K562 (cell line): ENCODE measurements at regions not wholly inside any gene's neighbourhood (a gene's known extent, or its start where the extent isn't known, plus 50 kb on each side); places are given as distances from the start of the nearest gene placed in this dataset.

Source experiments
- ARID2 ChIP-seq: fragments of 450-650 bp; IDR thresholded peaks from 2 replicates; pipeline ENCODE4 v1.6.1; 2017; ENCODE audit warnings: antibody characterized with exemption, mild to moderate bottlenecking
- ATF1 ChIP-seq, 2 experiments: fragments of 450-650 bp in 1 of 2; IDR thresholded peaks; 2 replicates each; pipeline ENCODE4 v1.6.1; 2016; ENCODE audit warnings: missing compliant biosample characterization in 1 of 2, missing genetic modification characterization in 1 of 2
- ATF6 ChIP-seq: sonication (generic); formaldehyde crosslinking; IDR thresholded peaks from 2 replicates; pipeline ENCODE4 v1.4.0; 2020; ENCODE audit warnings: mild to moderate bottlenecking, missing genetic modification reagents
- CREB1 ChIP-seq, 2 experiments: sonication (generic) in 1 of 2; formaldehyde crosslinking in 1 of 2; IDR thresholded peaks; 2 replicates each; pipeline versions ENCODE4 v1.6.1 to v1.8.0; 2012 to 2022; ENCODE audit warnings: inconsistent platforms in 1 of 2, mild to moderate bottlenecking in 1 of 2, missing genetic modification reagents in 1 of 2, moderate library complexity in 1 of 2
- KDM1A ChIP-seq, 2 experiments: fragments of 450-650 bp; IDR thresholded peaks; 2 replicates each; pipeline ENCODE4 v1.6.1; 2016; ENCODE audit warnings: mild to moderate bottlenecking in 2 of 2
- MAFK ChIP-seq: IDR thresholded peaks from 2 replicates; pipeline ENCODE4 v1.6.1; 2011; ENCODE audit warnings: low read length, improper control_type of control experiment
- PBX2 ChIP-seq, 2 experiments: IDR thresholded peaks in 1 of 2; conservative IDR thresholded peaks in 1 of 2; 2 replicates each; pipeline ENCODE4 v1.6.1; 2016; ENCODE audit warnings: low read depth in 2 of 2, mild to moderate bottlenecking in 1 of 2, missing compliant biosample characterization in 1 of 2, missing genetic modification characterization in 1 of 2, moderate library complexity in 1 of 2
- PHB ChIP-seq: fragments of 250-450 bp; sonication (Bioruptor Pico); IDR thresholded peaks from 2 replicates; pipeline ENCODE4 v1.5.0; 2021
- PKNOX1 ChIP-seq: fragments of 450-650 bp; IDR thresholded peaks from 2 replicates; pipeline ENCODE4 v1.6.1; 2016
- RCOR1 ChIP-seq, 2 experiments: IDR thresholded peaks; 2 replicates each; pipeline ENCODE4 v1.6.1; 2012; ENCODE audit warnings: low read depth in 2 of 2, low read length in 2 of 2, borderline replicate concordance in 1 of 2, improper control_type of control experiment in 1 of 2
- RFX5 ChIP-seq: IDR thresholded peaks from 2 replicates; pipeline ENCODE4 v1.6.1; 2011; ENCODE audit warnings: low read depth, mild to moderate bottlenecking, improper control_type of control experiment, low read length
- RFX7 ChIP-seq: fragments of 250-450 bp; sonication (Bioruptor Pico); IDR thresholded peaks from 2 replicates; pipeline ENCODE4 v1.5.1; 2021; ENCODE audit warnings: mild to moderate bottlenecking
- SIX5 ChIP-seq, 2 experiments: IDR thresholded peaks; 2 replicates each; pipeline ENCODE4 v1.6.1; 2011; ENCODE audit warnings: low read length in 2 of 2, borderline replicate concordance in 1 of 2, low read depth in 1 of 2, mild to moderate bottlenecking in 1 of 2, moderate library complexity in 1 of 2; ENCODE audit not compliant: insufficient read depth in 1 of 2
- TCF15 ChIP-seq: fragments of 250-450 bp; sonication (Bioruptor Pico); IDR thresholded peaks from 2 replicates; pipeline ENCODE4 v1.8.0; 2022; ENCODE audit warnings: moderate library complexity, mild to moderate bottlenecking, inconsistent platforms
- TRIM24 ChIP-seq, 2 experiments: fragments of 450-650 bp; IDR thresholded peaks; 2 replicates each; pipeline ENCODE4 v1.6.1; 2016
- USF2 ChIP-seq: sonication (generic); formaldehyde crosslinking; IDR thresholded peaks from 2 replicates; pipeline ENCODE4 v1.5.0; 2020; ENCODE audit warnings: missing genetic modification reagents
- ZC3H8 ChIP-seq: fragments of 450-650 bp; IDR thresholded peaks from 2 replicates; pipeline ENCODE4 v1.6.1; 2017
- ZNF165 ChIP-seq: fragments of 250-450 bp; sonication (Bioruptor Pico); IDR thresholded peaks from 2 replicates; pipeline ENCODE4 v1.4.0; 2020; ENCODE audit warnings: borderline replicate concordance
- ZNF175 ChIP-seq: fragments of 200-800 bp; sonication (Bioruptor generic); IDR thresholded peaks from 2 replicates; pipeline ENCODE4 v1.6.1; 2016; ENCODE audit warnings: low read depth, mild to moderate bottlenecking, missing genetic modification characterization, missing compliant biosample characterization
- ZNF76 ChIP-seq: fragments of 250-450 bp; sonication (Bioruptor Pico); IDR thresholded peaks from 2 replicates; pipeline ENCODE4 v1.4.0; 2020; ENCODE audit warnings: mild to moderate bottlenecking, moderate library complexity, borderline replicate concordance

- TF ChIP-seq USF2 (CRISPR knock-in tag), result no peak
- TF ChIP-seq KDM1A (IDR thresholded peaks at IDR 0.05), result peak in 1 of 2 experiments; percentile 35; a peak in 1 of 4 replicates
- peak in 1 of 2 experiments; percentile 66; a peak in 1 of 4 replicates for TF ChIP-seq RCOR1 (IDR thresholded peaks at IDR 0.05; ENCODE audit: borderline replicate concordance in 1 of 2, low read depth in 2 of 2, low read length in 2 of 2)
- peak; percentile 88 for TF ChIP-seq RFX5
- no peak for TF ChIP-seq ZNF165 (CRISPR knock-in tag)
- TF ChIP-seq ATF1 (CRISPR knock-in tag; IDR thresholded peaks at IDR 0.05), result no peak
- peak; percentile 57 for TF ChIP-seq ATF1 (tag; IDR thresholded peaks at IDR 0.05)
- peak; percentile 39; the same call in 1 of the 2 replicates for TF ChIP-seq CREB1 (IDR thresholded peaks at IDR 0.05)
- TF ChIP-seq CREB1 (CRISPR knock-in tag; IDR thresholded peaks at IDR 0.05), result no peak
- TF ChIP-seq ZNF175, result no peak
- TF ChIP-seq RFX7 (CRISPR knock-in tag), result no peak
- no peak for TF ChIP-seq ARID2
- no peak for TF ChIP-seq SIX5 (IDR thresholded peaks at IDR 0.05; ENCODE audit: borderline replicate concordance in 1 of 2, insufficient read depth in 1 of 2, low read depth in 1 of 2, low read length in 2 of 2)
- TF ChIP-seq PBX2 (CRISPR knock-in tag; IDR thresholded peaks at IDR 0.05; ENCODE audit: low read depth), result no peak
- peak; percentile 95 for TF ChIP-seq PBX2 (tag; conservative IDR thresholded peaks at IDR 0.05; ENCODE audit: low read depth)
- TF ChIP-seq ZNF76 (CRISPR knock-in tag), result no peak
- no peak for TF ChIP-seq TCF15 (CRISPR knock-in tag)
- no peak for TF ChIP-seq ZC3H8
- TF ChIP-seq PHB, result no peak
- no peak for TF ChIP-seq ATF6 (CRISPR knock-in tag)
- no peak for TF ChIP-seq TRIM24 (IDR thresholded peaks at IDR 0.05)
- peak; percentile 92 for TF ChIP-seq PKNOX1
- TF ChIP-seq MAFK, result peak; percentile 27; the same call in 1 of the 2 replicates
These were observed 115.5 kb upstream of the RANBP3L start (continued) for GRCh38 chr5:36417221-36417620.
